Endothelial cell of umbilical vein (primary cell): ENCODE measurements at regions not wholly inside any gene's neighbourhood (a gene's known extent, or its start where the extent isn't known, plus 50 kb on each side); places are given as distances from the start of the nearest gene placed in this dataset.

ENCODE experiments used
- BruUV-seq: library from RNA; stranded (reverse); fragments of 400-500 nt; replicated peaks from 2 replicates; lab custom pipeline; 2021; lab: Mats Ljungman, UMichigan
- CTCF ChIA-PET: fragments of 300-600, 350-600 bp; sonication (Branson Sonifier 250); formaldehyde crosslinking; loops from one replicate; lab custom pipeline; 2021; ENCODE audit warnings: antibody characterized with exemption, inconsistent platforms; lab: Charles Lee
- POLR2A ChIA-PET: fragments of 300-600, 350-600 bp; sonication (Branson Sonifier 250); formaldehyde crosslinking; loops from one replicate; lab custom pipeline; 2021; ENCODE audit warnings: antibody characterized with exemption, inconsistent platforms; lab: Charles Lee
- DNase-seq: peaks from one replicate; pipeline ENCODE4 v3.0.0-alpha.2; 2011; ENCODE audit warnings: low read depth, low spot score
- FAIRE-seq: peaks from 2 replicates; lab custom pipeline; 2011; peaks lifted over from hg19 to GRCh38; lab: Jason Lieb, UNC
- H2AFZ ChIP-seq: 2 replicates; pipeline ENCODE4 v1.6.0; 2012; ENCODE audit warnings: low read depth, low read length, control low read depth, inconsistent platforms
- H3K27ac ChIP-seq: 2 replicates; pipeline ENCODE4 v1.5.1; 2011; ENCODE audit warnings: low read depth, mild to moderate bottlenecking, control low read depth, low read length, moderate library complexity; ENCODE audit not compliant: insufficient read depth
- H3K27me3 ChIP-seq, 2 experiments: 2 replicates each; pipeline versions ENCODE4 v1.6.0 to v1.6.1; 2011; ENCODE audit warnings: low read length in 2 of 2, mixed read lengths in 1 of 2; ENCODE audit not compliant: control insufficient read depth in 2 of 2, insufficient read depth in 2 of 2
- H3K36me3 ChIP-seq, 2 experiments: 2 replicates in 1 of 2; 3 replicates in 1 of 2; pipeline ENCODE4 v1.5.1; 2011; ENCODE audit warnings: low read length in 2 of 2, mild to moderate bottlenecking in 1 of 2, moderate library complexity in 1 of 2; ENCODE audit not compliant: control insufficient read depth in 2 of 2, insufficient read depth in 2 of 2; ENCODE audit errors: extremely low read depth in 1 of 2
- H3K4me1 ChIP-seq: 3 replicates; pipeline ENCODE4 v1.5.1; 2011; ENCODE audit warnings: mild to moderate bottlenecking, low read length; ENCODE audit not compliant: control insufficient read depth, insufficient read depth; ENCODE audit errors: extremely low read depth
- H3K4me2 ChIP-seq: 2 replicates; pipeline ENCODE4 v1.6.1; 2011; ENCODE audit warnings: low read length, control low read depth, mixed read lengths; ENCODE audit not compliant: insufficient read depth
- H3K4me3 ChIP-seq, 3 experiments: fragments of 200-600 bp in 1 of 3; sonication (generic), shearing (Covaris generic) in 1 of 3; replicated peaks in 1 of 3; 2 replicates each; pipeline ENCODE4 v1.5.1; 2011 to 2016; ENCODE audit warnings: control low read depth in 3 of 3, low read length in 3 of 3, mild to moderate bottlenecking in 2 of 3, inconsistent platforms in 1 of 3, low read depth in 1 of 3, moderate library complexity in 1 of 3; ENCODE audit not compliant: insufficient read depth in 1 of 3
- H3K79me2 ChIP-seq: 2 replicates; pipeline ENCODE4 v1.6.0; 2012; ENCODE audit warnings: low read length, inconsistent platforms; ENCODE audit not compliant: control insufficient read depth, insufficient read depth
- H3K9ac ChIP-seq: replicated peaks from 2 replicates; pipeline ENCODE3; 2011; ENCODE audit warnings: low read length, control low read depth; ENCODE audit not compliant: insufficient read depth; ENCODE audit errors: extremely low read depth
- H3K9me1 ChIP-seq: replicated peaks from 3 replicates; pipeline ENCODE4 v1.6.0; 2011; ENCODE audit warnings: mild to moderate bottlenecking, low read length; ENCODE audit not compliant: control insufficient read depth, insufficient read depth; ENCODE audit errors: extremely low read depth
- H3K9me3 ChIP-seq: replicated peaks from 2 replicates; pipeline ENCODE4 v1.5.1; 2012; ENCODE audit warnings: low read length, inconsistent platforms; ENCODE audit not compliant: control insufficient read depth, insufficient read depth
- H4K20me1 ChIP-seq: replicated peaks from 2 replicates; pipeline ENCODE3; 2011; ENCODE audit warnings: mild to moderate bottlenecking, low read length; ENCODE audit not compliant: control insufficient read depth, insufficient read depth; ENCODE audit errors: extremely low read depth
- CTCF ChIP-seq, 2 donors: IDR thresholded peaks; 1 replicate in 1 of 2; 2 replicates in 1 of 2; pipeline ENCODE4 v1.5.1; 2011; ENCODE audit warnings: low read length in 2 of 2, mild to moderate bottlenecking in 2 of 2, moderate library complexity in 2 of 2, control low read depth in 1 of 2, inconsistent platforms in 1 of 2, low read depth in 1 of 2; ENCODE audit not compliant: insufficient read depth in 1 of 2; ENCODE audit errors: extremely low read depth in 1 of 2
- EZH2 ChIP-seq: IDR thresholded peaks from 2 replicates; pipeline ENCODE4 v1.6.1; 2012; ENCODE audit warnings: borderline replicate concordance, low read depth, mild to moderate bottlenecking, moderate library complexity, low read length, inconsistent platforms; ENCODE audit not compliant: severe bottlenecking
- FOS ChIP-seq: IDR thresholded peaks from 2 replicates; pipeline ENCODE4 v1.6.1; 2011; ENCODE audit warnings: mild to moderate bottlenecking, low read length, moderate library complexity, borderline replicate concordance; ENCODE audit not compliant: insufficient read depth
- GATA2 ChIP-seq: IDR thresholded peaks from 2 replicates; pipeline ENCODE4 v1.7.0; 2011; ENCODE audit warnings: low read depth, mild to moderate bottlenecking, moderate library complexity, mixed read lengths, low read length; ENCODE audit not compliant: insufficient read length, insufficient read depth
- JUN ChIP-seq: IDR thresholded peaks from 2 replicates; pipeline ENCODE4 v1.6.1; 2011; ENCODE audit warnings: borderline replicate concordance, low read depth; ENCODE audit not compliant: insufficient read length, insufficient read depth
- MYC ChIP-seq: IDR thresholded peaks from one replicate; pipeline ENCODE4 v1.6.1; 2011; ENCODE audit warnings: mild to moderate bottlenecking, low read depth, low read length
- POLR2A ChIP-seq: IDR thresholded peaks from 2 replicates; pipeline ENCODE4 v1.6.1; 2012; ENCODE audit warnings: low read depth, mild to moderate bottlenecking, control low read depth, low read length
- POLR2AphosphoS5 ChIP-seq: IDR thresholded peaks from 2 replicates; pipeline ENCODE4 v1.6.1; 2012; ENCODE audit warnings: low read depth, mild to moderate bottlenecking, control low read depth, low read length, moderate library complexity; ENCODE audit not compliant: insufficient read depth
- dilution Hi-C: fragments of 300-500 bp; cut with MboI; formaldehyde crosslinking; loops from one replicate; pipeline ENCODE4 v1.15.0; 2019; ENCODE audit warnings: low sequenced_read_pairs; ENCODE audit not compliant: extremely low pct_ligation_motif_present
- intact Hi-C: fragments of 100-400 bp; cut with micrococcal nuclease; formaldehyde crosslinking; loops from one replicate; pipeline ENCODE4 v1.10.0; 2022
- TF ChIP-seq, protein P1 (sequence below): IDR thresholded peaks from 2 replicates; pipeline ENCODE4 v1.6.1; 2011; ENCODE audit not compliant: insufficient read depth, insufficient read length

DNA sequence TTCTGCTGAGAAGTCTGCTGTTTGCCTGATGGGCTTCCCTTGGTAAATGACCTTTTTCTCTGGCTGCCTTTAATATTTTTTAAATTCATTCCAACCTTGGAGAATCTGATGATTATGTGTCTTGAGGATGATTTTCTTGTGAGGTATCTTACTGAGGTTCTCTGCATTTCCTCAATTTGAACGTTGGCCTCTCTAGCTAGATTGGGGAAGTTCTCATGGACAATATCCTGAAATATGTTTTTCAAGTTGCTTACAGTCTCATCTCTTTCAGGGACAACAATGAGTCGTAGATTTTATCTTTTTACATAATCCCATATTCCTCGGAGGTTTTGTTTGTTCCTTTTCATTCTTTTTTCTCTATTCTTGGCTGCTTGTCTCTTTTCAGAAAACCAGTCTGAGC is 208.4 kb downstream of the KIF20B start:
- POLR2A ChIA-PET: no interaction called here
- no peak for DNase-seq
- Histone ChIP-seq H4K20me1 (no peaks in the 10 kb centered on the region), H3K4me1 (no peaks in the 10 kb centered on the region), H3K36me3 (no peaks in the 10 kb centered on the region), H3K9me3 (no peaks in the 10 kb centered on the region), H3K9ac (no peak overlapping the region), H3K9me1 (no peaks in the 10 kb centered on the region), H3K4me2 (no peak overlapping the region), H3K27ac (no peak overlapping the region), H3K27me3 (no peaks in the 10 kb centered on the region), H3K79me2 (no peaks in the 10 kb centered on the region), H3K4me3 (no peak overlapping the region), H2AFZ (no peak overlapping the region)
- CTCF ChIA-PET: interaction anchor here (1.2 kb wide), 1 partner anchor 13 kb away, joined by 3 read pairs; no protein-coding TSS in a partner anchor
- TF ChIP-seq MYC (no peak), JUN (no peak), CTCF (IDR thresholded peaks at IDR 0.05; ENCODE audit: extremely low read depth in 1 of 2, insufficient read depth in 1 of 2, low read depth in 1 of 2, low read length in 2 of 2) (no peak), POLR2A (no peak), EZH2 (no peak), FOS (no peak)
- TF ChIP-seq, protein P1, sequence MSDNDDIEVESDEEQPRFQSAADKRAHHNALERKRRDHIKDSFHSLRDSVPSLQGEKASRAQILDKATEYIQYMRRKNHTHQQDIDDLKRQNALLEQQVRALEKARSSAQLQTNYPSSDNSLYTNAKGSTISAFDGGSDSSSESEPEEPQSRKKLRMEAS: no peak
- FAIRE-seq: no peak
- dilution Hi-C loops: no loop called here
- intact Hi-C loops: no loop called here
- BruUV-seq: no TSS peak

- ChIA-PET POLR2A (no interaction called here), CTCF (no interaction called here)
- intact Hi-C loops (no loop called here), dilution Hi-C loops (no loop called here)
- no peaks in the 10 kb centered on the region for H3K79me2 ChIP-seq
- H3K4me2 ChIP-seq: no peak overlapping the region
- H3K9me1 ChIP-seq: no peaks in the 10 kb centered on the region
- no TSS peak for BruUV-seq
- FAIRE-seq: no peak
- H3K4me1 ChIP-seq: no peaks in the 10 kb centered on the region
- no peaks in the 10 kb centered on the region for H3K9me3 ChIP-seq
- no peak overlapping the region for H2AFZ ChIP-seq
- no peak overlapping the region for H3K27ac ChIP-seq
- DNase-seq: no peak
- no peak overlapping the region for H3K9ac ChIP-seq
- H3K4me3 ChIP-seq: no peak overlapping the region
- no peaks in the 10 kb centered on the region for H4K20me1 ChIP-seq
- TF ChIP-seq CTCF (IDR thresholded peaks at IDR 0.05; ENCODE audit: extremely low read depth in 1 of 2, insufficient read depth in 1 of 2, low read depth in 1 of 2, low read length in 2 of 2) (no peak), MYC (no peak), EZH2 (no peak), POLR2AphosphoS5 (no peak), GATA2 (no peak), FOS (no peak), JUN (no peak), POLR2A (no peak)
- TF ChIP-seq, protein P1: no peak
- no peaks in the 10 kb centered on the region for H3K36me3 ChIP-seq
- H3K27me3 ChIP-seq: no peaks in the 10 kb centered on the region
Measured at GRCh38 chr10:89915021-89915420, 213.6 kb downstream of the KIF20B start.
